NT2/D1 (cell line): ENCODE measurements at regions not wholly inside any gene's neighbourhood (a gene's known extent, or its start where the extent isn't known, plus 50 kb on each side); places are given as distances from the start of the nearest gene placed in this dataset.

ENCODE experiments used
- DNase-seq: peaks from one replicate; pipeline ENCODE4 v3.0.0-alpha.2; 2011; ENCODE audit warnings: low read depth, low spot score
- H3K27me3 ChIP-seq: 2 replicates; pipeline ENCODE4 v1.6.0; 2011; ENCODE audit warnings: mild to moderate bottlenecking; ENCODE audit not compliant: insufficient read length, insufficient read depth
- H3K36me3 ChIP-seq: 2 replicates; pipeline ENCODE4 v1.6.1; 2011; ENCODE audit warnings: mild to moderate bottlenecking, low read length, mixed read lengths; ENCODE audit not compliant: insufficient read depth, insufficient read length
- H3K4me1 ChIP-seq: 2 replicates; pipeline ENCODE4 v1.5.1; 2011; ENCODE audit not compliant: insufficient read depth, insufficient read length
- H3K4me3 ChIP-seq: 2 replicates; pipeline ENCODE4 v1.5.1; 2011; ENCODE audit warnings: low read depth; ENCODE audit not compliant: insufficient read length
- H3K9ac ChIP-seq: 2 replicates; pipeline ENCODE4 v1.6.0; 2011; ENCODE audit warnings: low read depth; ENCODE audit not compliant: insufficient read length
- H3K9me3 ChIP-seq: 2 replicates; pipeline ENCODE4 v1.5.1; 2011; ENCODE audit warnings: mild to moderate bottlenecking, low read length; ENCODE audit not compliant: insufficient read depth
- SUZ12 ChIP-seq: IDR thresholded peaks from 2 replicates; pipeline ENCODE4 v1.6.1; 2011; ENCODE audit not compliant: insufficient read length, insufficient read depth; ENCODE audit errors: extremely low read depth
- YY1 ChIP-seq: IDR thresholded peaks from 2 replicates; pipeline ENCODE4 v1.6.1; 2011; ENCODE audit not compliant: insufficient read length, insufficient read depth
- ZNF274 ChIP-seq: IDR thresholded peaks from 2 replicates; pipeline ENCODE4 v1.6.1; 2011; ENCODE audit warnings: mild to moderate bottlenecking, low read depth, low read length

DNA sequence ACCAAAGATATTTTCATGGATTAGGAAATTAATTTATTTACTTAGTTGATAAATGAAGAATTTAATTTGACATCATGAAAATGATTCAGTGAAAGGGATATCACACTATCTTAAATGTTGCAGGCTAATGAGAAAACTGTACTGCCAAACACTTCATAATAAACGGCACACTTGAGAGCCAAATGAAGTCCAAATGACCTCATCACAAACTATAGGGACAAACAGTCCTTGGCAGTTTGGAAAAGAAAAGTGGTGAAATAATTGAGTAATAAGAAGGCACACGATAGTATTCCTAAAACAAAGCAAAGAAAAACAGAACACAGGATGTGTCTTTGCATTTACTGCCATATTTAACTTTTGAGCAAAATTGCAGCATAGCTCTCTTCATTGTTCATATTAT, 116.9 kb upstream of the TLR4 start:
- Histone ChIP-seq H3K4me1 (no peaks in the 10 kb centered on the region), H3K9ac (no peak overlapping the region), H3K36me3 (no peaks in the 10 kb centered on the region), H3K27me3 (no peaks in the 10 kb centered on the region), H3K4me3 (no peak overlapping the region), H3K9me3 (no peaks in the 10 kb centered on the region; the same call in none of the 2 replicates)
- DNase-seq, result no peak
- TF ChIP-seq SUZ12 (no peak), ZNF274 (no peak), YY1 (no peak)

DNA sequence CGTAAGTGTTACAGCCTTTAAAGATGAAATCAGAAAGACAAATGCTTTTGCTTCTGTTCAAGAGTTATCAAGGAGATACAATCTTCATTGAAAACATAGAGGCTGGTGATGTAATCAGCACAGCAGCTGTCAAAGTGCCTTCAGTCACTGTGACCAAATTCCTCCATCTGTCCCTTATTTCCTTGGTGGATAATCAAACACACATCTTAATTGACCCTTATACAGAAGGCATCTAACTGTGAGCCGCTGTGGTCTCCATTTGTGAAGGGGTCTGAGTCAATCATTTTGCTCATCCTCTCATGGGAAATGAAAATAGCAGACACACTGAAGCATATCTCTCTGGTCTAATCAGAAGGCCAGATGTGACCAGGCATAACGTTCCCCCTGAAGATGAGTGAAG, 130.1 kb upstream of the TLR4 start:
- no peaks in the 10 kb centered on the region for H3K36me3 ChIP-seq
- H3K9ac ChIP-seq, result no peak overlapping the region
- H3K9me3 ChIP-seq, result no peaks in the 10 kb centered on the region
- H3K4me3 ChIP-seq, result no peak overlapping the region
- no peak for DNase-seq
- no peak for TF ChIP-seq ZNF274
- no peak for TF ChIP-seq YY1
- TF ChIP-seq SUZ12, result no peak
- no peaks in the 10 kb centered on the region for H3K4me1 ChIP-seq
- no peaks in the 10 kb centered on the region for H3K27me3 ChIP-seq

DNA sequence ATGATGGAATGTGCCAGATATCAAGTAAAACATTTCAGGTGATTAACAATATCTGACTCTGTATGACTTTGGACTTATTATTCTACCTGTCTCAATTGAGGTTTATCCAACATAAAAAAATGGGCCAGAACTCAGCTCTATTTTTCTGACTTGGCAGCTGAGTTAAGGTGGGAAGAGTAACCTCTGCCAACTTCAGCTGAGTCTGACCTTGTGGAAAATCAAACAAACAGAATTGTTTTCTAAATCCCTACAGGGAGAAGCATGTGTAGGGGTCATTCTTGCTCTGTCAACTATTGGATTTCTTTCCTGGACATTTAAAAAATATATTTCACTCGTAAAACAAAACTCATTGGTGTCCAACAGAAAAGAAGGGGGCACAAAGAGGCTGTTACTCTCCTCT, 139.4 kb upstream of the TLR4 start:
- peaks cover 9% of the 10 kb centered on the region; the same call in 1 of the 2 replicates for H3K9me3 ChIP-seq

DNA sequence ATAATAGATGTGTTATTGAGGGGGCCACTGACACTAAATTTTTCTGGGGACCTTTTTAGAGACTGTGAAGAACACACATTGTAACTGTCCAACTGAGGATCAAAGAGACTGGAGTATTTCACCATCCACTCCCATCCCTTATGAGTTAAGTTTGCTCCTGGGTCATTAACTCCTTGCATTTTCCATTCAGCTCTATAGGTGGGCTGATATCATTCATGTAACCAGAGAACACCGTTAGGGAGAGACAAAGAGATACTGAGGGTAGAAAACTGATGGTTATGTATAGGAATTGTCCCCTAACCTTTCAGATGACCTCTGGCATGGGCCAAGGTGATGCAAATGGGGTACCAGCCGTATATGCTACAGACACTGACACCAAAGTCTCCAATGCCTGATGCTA, 142.4 kb upstream of the TLR4 start:
- Histone ChIP-seq H3K27me3 (no peaks in the 10 kb centered on the region), H3K36me3 (no peaks in the 10 kb centered on the region), H3K4me3 (no peak overlapping the region), H3K9ac (no peak overlapping the region), H3K9me3 (peaks cover 9% of the 10 kb centered on the region; the same call in 1 of the 2 replicates), H3K4me1 (no peaks in the 10 kb centered on the region)
- DNase-seq, result no peak
- TF ChIP-seq YY1 (no peak), ZNF274 (no peak), SUZ12 (no peak)

More for the DNA sequence above, 139.4 kb upstream of the TLR4 start:
- TF ChIP-seq ZNF274 (no peak), YY1 (no peak), SUZ12 (no peak)
- DNase-seq, result no peak
- no peaks in the 10 kb centered on the region for H3K36me3 ChIP-seq
- no peak overlapping the region for H3K4me3 ChIP-seq
- H3K4me1 ChIP-seq, result no peaks in the 10 kb centered on the region
- H3K9ac ChIP-seq, result no peak overlapping the region
- H3K27me3 ChIP-seq, result no peaks in the 10 kb centered on the region

DNA sequence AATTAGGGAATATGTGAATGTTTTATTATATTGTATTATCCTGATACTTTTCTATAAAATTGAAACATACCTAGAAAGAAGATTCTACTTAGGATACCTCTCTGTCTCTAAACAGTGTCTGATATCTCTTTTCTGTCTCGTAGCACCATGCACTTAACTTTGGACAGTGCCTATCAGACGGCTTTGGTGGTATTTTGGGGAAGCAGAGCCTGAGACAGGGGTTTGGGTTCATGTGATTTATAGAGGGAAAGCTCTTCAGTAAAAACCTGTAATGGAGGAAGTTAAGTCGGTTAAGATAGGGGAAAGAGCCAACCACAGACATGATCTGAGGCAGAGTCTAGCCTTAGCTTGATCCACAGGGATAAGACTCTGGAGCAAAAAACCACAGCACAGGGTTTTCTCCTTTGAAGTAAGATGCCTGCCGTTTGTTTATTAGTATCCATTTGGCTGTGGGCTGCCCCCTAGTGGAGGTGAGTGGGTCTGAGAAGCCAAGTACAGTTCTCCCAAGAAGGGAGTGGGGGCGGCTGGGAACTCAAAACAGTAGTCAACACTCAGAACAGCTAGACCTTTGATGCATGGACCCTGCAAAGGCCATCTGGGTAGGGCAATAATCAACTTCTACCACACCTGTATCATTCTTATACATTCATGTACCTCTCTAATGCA, 141.2 kb upstream of the ASTN2 start:
- peak; percentile 64 for DNase-seq

DNA sequence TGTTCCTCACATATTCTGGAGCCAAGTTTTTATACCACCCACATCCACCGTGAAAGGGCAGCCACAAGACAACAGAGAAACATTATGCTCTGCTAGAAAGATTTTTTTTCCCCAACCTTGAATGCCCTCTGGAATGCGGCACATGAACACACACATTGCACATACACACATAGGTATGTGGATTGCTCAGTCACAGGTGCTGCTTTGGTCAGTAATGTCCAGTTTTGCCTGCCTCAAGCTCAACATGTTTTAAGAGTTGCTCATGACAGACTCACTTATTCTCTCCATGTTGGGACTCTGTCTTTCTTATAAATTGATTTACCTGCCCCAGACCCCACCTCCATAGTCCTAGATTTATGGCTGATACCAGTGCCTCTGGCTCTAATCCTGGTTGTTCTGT, 138.0 kb upstream of the ASTN2 start:
- Histone ChIP-seq H3K9ac (no peak overlapping the region), H3K4me3 (no peak overlapping the region), H3K4me1 (peaks cover 3% of the 10 kb centered on the region), H3K36me3 (no peaks in the 10 kb centered on the region), H3K27me3 (no peaks in the 10 kb centered on the region), H3K9me3 (no peaks in the 10 kb centered on the region)
- DNase-seq, result no peak
- TF ChIP-seq YY1, result no peak
- TF ChIP-seq SUZ12, result no peak
- TF ChIP-seq ZNF274, result no peak

More for the DNA sequence above, 141.2 kb upstream of the ASTN2 start:
- no peak overlapping the region for H3K4me3 ChIP-seq
- TF ChIP-seq ZNF274, result no peak
- TF ChIP-seq YY1, result no peak
- TF ChIP-seq SUZ12, result no peak
- no peaks in the 10 kb centered on the region for H3K4me1 ChIP-seq
- H3K27me3 ChIP-seq, result no peaks in the 10 kb centered on the region
- peaks cover 9% of the 10 kb centered on the region; the same call in 1 of the 2 replicates for H3K9me3 ChIP-seq
- no peaks in the 10 kb centered on the region for H3K36me3 ChIP-seq
- no peak overlapping the region for H3K9ac ChIP-seq

DNA sequence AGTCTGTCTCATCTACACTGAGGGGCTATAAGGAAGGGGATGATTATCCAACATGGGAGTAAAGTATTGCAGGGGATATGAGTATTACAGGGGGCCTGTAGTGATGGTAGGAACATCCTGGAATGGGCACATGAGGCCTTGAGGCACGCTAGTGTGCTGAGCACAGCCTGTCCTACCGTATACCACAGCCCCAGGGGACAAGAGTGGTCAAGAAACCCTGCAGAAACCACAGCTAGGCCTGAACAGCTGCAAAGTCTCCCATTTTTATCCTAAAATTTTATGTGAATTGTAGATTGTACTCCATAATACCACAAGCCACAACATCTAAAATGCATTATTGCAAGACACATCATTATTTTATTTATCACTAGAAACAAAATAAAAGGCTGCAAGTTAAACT, 136.3 kb upstream of the ASTN2 start:
- Histone ChIP-seq H3K9ac (no peak overlapping the region), H3K36me3 (no peaks in the 10 kb centered on the region), H3K4me1 (peaks cover 3% of the 10 kb centered on the region), H3K27me3 (no peaks in the 10 kb centered on the region), H3K9me3 (no peaks in the 10 kb centered on the region), H3K4me3 (no peak overlapping the region)
- TF ChIP-seq SUZ12, result no peak
- TF ChIP-seq YY1, result no peak
- TF ChIP-seq ZNF274, result no peak
- DNase-seq, result no peak
